Uterus (tissue), 2 donors: ENCODE measurements at regions not wholly inside any gene's neighbourhood (a gene's known extent, or its start where the extent isn't known, plus 50 kb on each side); places are given as distances from the start of the nearest gene placed in this dataset.

Source experiments
- CTCF ChIP-seq, 4 experiments: fragments of 200-600 bp in 2 of 4; fragments of 450-650 bp in 2 of 4; sonication (generic) in 2 of 4; IDR thresholded peaks; one replicate each; pipeline ENCODE4 v1.5.1; 2016 to 2019; ENCODE audit warnings: antibody characterized with exemption in 4 of 4, mild to moderate bottlenecking in 2 of 4, moderate library complexity in 1 of 4
- POLR2A ChIP-seq, 2 donors: fragments of 450-650 bp; IDR thresholded peaks; one replicate each; pipeline ENCODE4 v1.6.1; 2016; ENCODE audit warnings: antibody characterized with exemption in 2 of 2, mild to moderate bottlenecking in 1 of 2, moderate library complexity in 1 of 2

- TF ChIP-seq CTCF (IDR thresholded peaks at IDR 0.05) (no peak), POLR2A (IDR thresholded peaks at IDR 0.05) (no peak)
Observed at GRCh38 chr14:81765651-81766275, 232.1 kb upstream of the SEL1L start.
